Ascending aorta (tissue), 2 donors: ENCODE measurements at regions not wholly inside any gene's neighbourhood (a gene's known extent, or its start where the extent isn't known, plus 50 kb on each side); places are given as distances from the start of the nearest gene placed in this dataset.

Source experiments
- DNase-seq, 2 donors: peaks; one replicate each; pipeline ENCODE4 v3.0.0-alpha.2; 2019; ENCODE audit warnings: low spot score in 2 of 2
- H3K27ac ChIP-seq, 2 donors: fragments of 200-600 bp; sonication (generic); one replicate each; pipeline ENCODE4 v1.5.1; 2016 to 2017; ENCODE audit warnings: mild to moderate bottlenecking in 1 of 2
- H3K27me3 ChIP-seq: fragments of 200-600 bp; sonication (generic); one replicate; pipeline ENCODE4 v1.5.1; 2017
- H3K36me3 ChIP-seq, 2 donors: fragments of 200-600 bp; sonication (generic); one replicate each; pipeline ENCODE4 v1.5.1; 2016
- H3K4me1 ChIP-seq, 2 donors: fragments of 200-600 bp; sonication (generic); one replicate each; pipeline ENCODE4 v1.5.1; 2016 to 2017; ENCODE audit warnings: mild to moderate bottlenecking in 1 of 2
- H3K4me3 ChIP-seq, 2 donors: fragments of 200-600 bp; sonication (generic); one replicate each; pipeline ENCODE4 v1.5.1; 2016 to 2017; ENCODE audit warnings: mild to moderate bottlenecking in 1 of 2
- H3K9me3 ChIP-seq, 2 donors: fragments of 200-600 bp; sonication (generic); one replicate each; pipeline ENCODE4 v1.5.1; 2016
- intact Hi-C: fragments of 100-400 bp; cut with DNase I; formaldehyde crosslinking; loops from one replicate; pipeline ENCODE4 v1.15.1; 2023
- TF ChIP-seq, protein P1 (sequence below), 3 experiments: fragments of 200-600 bp in 2 of 3; fragments of 450-650 bp in 1 of 3; sonication (generic) in 2 of 3; IDR thresholded peaks; one replicate each; pipeline ENCODE4 v1.5.1; 2016 to 2019; ENCODE audit warnings: antibody characterized with exemption in 3 of 3, mild to moderate bottlenecking in 1 of 3, moderate library complexity in 1 of 3

DNA sequence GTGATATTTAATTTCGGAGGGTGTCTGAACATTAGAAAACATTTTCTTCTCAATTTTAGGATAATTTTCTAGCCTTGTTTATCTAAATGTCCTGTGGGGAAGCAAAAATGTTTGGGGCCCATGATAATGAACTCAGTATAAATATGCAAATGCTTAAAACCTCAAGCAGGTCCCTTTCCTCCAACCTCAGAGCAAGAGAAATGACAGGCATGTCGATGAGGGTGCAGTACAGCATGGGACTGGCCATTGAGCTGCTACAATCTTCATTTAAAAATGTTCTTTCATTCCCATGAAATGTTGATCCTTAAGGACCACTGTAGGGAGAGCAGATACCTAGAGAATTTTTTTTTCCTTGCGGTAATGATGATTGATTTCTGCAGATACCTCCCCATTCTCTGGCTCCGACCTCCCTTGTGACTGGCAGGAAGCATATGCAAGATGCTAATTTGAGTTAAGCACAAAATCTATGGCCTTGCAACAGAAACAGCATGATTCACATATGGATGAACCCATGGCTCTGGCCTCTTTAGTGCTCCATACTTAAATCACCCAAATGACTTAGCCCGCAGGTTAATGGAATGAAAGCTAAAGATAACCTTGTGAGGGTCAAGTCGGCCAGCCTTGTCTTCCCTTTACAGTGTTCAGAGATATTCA lies 243.3 kb downstream of the SOX4 start:
- H3K36me3 ChIP-seq = no peaks in the 10 kb centered on the region
- no peaks in the 10 kb centered on the region for H3K4me1 ChIP-seq
- no peak for DNase-seq
- intact Hi-C loops = no loop called here
- no peak overlapping the region for H3K4me3 ChIP-seq
- TF ChIP-seq, protein P1, sequence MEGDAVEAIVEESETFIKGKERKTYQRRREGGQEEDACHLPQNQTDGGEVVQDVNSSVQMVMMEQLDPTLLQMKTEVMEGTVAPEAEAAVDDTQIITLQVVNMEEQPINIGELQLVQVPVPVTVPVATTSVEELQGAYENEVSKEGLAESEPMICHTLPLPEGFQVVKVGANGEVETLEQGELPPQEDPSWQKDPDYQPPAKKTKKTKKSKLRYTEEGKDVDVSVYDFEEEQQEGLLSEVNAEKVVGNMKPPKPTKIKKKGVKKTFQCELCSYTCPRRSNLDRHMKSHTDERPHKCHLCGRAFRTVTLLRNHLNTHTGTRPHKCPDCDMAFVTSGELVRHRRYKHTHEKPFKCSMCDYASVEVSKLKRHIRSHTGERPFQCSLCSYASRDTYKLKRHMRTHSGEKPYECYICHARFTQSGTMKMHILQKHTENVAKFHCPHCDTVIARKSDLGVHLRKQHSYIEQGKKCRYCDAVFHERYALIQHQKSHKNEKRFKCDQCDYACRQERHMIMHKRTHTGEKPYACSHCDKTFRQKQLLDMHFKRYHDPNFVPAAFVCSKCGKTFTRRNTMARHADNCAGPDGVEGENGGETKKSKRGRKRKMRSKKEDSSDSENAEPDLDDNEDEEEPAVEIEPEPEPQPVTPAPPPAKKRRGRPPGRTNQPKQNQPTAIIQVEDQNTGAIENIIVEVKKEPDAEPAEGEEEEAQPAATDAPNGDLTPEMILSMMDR (IDR thresholded peaks at IDR 0.05) = no peak
- H3K27ac ChIP-seq = no peak overlapping the region
- no peaks in the 10 kb centered on the region for H3K9me3 ChIP-seq
- H3K27me3 ChIP-seq = no peaks in the 10 kb centered on the region

DNA sequence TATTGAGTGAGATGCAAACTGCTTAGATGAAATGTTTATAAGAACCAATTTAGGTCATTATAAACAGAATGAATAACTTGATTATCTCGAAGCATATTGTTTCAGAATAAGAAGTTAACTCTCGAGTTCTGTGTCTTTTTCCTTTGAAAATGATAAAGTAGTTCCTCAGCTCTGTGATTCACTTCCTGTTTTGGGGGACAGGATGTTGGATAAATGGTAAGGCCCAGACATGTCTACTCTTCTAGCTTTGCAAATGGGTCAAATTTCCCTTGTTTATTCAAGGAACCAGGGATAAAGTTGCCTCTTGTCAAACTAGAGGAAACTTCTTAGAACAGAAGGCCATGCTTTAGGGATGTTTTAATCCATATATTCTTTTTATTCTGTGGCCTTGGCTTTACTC lies 246.9 kb downstream of the SOX4 start:
- peaks cover 0 to 3% of the 10 kb centered on the region in 2 donors for H3K4me1 ChIP-seq
- no peak overlapping the region for H3K27ac ChIP-seq
- no peaks in the 10 kb centered on the region for H3K9me3 ChIP-seq
- TF ChIP-seq, protein P1 (IDR thresholded peaks at IDR 0.05) = no peak
- H3K27me3 ChIP-seq = no peaks in the 10 kb centered on the region
- intact Hi-C loops = no loop called here
- no peak overlapping the region for H3K4me3 ChIP-seq
- H3K36me3 ChIP-seq = no peaks in the 10 kb centered on the region
- DNase-seq = no peak

DNA sequence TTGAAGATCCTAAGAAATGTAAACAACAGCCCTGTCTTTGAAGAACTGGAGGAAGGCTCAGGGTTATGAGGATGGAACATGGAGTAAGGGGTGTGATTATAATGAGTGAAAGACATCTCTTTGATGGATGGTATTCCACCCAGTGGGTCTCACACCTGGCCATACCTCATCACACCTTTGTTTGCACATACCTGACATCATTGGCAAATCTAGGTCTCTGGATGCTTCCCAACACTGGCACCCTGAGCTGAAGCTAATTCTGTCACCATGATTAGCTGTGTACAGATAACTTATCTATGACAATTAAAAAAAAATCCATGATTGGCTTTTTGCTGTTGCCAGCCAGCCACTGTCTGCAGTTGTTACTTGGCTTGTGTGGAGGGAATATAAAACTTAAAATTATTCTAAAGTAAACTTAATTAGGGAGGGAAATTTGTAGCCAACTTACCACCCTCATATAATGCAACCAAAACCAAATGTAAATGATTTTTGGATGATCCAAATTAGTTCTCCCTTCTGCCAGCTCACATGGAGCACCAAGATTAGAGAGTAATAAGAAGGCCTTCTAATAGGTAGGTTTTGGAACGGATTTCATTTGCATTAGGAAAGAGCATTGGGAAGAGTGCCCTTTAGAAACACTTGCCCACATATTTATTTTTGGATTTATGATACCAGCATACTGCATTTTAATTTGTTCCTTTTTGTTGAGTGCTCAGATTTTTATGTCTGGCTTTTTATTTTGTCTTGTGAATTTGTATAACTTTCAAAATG lies 249.5 kb downstream of the SOX4 start:
- Histone ChIP-seq H3K27ac (peak overlapping the region in 1 of 2 donors; percentile 12), H3K9me3 (no peaks in the 10 kb centered on the region), H3K4me1 (peaks cover 3 to 9% of the 10 kb centered on the region in 2 donors), H3K27me3 (no peaks in the 10 kb centered on the region), H3K4me3 (no peak overlapping the region), H3K36me3 (no peaks in the 10 kb centered on the region)
- intact Hi-C loops = no loop called here
- TF ChIP-seq, protein P1 (IDR thresholded peaks at IDR 0.05) = no peak
- DNase-seq = no peak

DNA sequence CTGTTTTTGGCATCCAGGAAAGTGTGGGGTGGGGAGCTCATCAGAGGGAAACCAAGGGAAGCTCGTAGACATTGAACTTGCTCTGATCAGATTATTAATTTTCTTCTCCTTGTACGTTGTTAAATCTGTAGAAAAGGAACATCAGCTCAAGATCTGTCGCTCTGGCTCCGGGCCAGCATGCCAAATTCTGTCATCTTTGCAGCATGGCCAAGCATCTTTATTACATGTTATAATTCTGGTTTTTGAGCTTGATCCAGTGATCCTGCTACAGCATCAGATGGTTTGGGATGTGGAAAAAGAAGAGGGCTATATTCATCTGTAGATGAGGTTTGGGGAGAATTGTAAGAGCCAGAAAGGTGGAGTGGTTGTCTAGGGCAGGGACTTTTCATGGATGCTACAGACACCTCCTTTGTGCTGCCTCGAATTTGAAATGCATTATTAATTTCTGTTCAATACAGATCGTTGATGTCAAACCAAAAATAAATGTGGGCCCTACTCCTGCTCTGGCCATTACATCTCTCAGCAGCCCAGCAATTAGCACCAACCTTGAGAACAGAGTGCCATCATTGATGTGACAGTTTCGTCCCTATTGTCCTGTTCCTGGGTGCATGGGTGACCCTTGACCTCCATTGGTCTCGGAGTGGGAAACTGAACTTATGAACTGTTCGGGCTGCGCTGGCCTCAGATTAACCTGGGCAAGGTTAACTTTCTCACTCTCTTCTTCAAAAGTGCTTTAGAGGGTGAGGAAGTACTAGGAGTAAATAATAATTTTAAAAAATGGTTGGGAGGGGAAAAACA lies 250.8 kb downstream of the SOX4 start:
- TF ChIP-seq, protein P1 (IDR thresholded peaks at IDR 0.05) = no peak
- DNase-seq = no peak
- Histone ChIP-seq H3K9me3 (no peaks in the 10 kb centered on the region), H3K36me3 (no peaks in the 10 kb centered on the region), H3K27me3 (no peaks in the 10 kb centered on the region), H3K4me1 (peaks cover 3 to 11% of the 10 kb centered on the region in 2 donors), H3K27ac (peak overlapping the region in 1 of 2 donors; percentile 12), H3K4me3 (no peak overlapping the region)
- intact Hi-C loops = no loop called here

DNA sequence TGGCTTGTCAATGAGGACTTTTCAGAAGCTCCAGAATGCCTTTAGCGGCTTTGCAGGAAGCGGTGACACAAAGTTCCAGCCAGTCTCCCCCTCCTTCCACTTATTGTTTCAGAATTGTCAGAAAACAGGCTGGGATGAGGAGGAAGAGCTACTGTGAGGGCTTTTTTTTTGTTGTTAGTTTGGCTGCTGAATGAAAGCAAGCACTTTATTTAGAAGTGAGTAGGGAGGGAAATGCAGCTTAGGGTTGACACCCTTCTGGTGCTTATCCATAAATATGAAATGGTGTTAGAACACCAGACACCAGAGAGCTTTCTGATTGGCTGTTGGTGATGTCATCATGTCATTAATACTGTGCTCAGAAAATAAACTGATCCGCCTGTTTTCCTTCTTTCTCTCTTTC lies 251.5 kb downstream of the SOX4 start:
- DNase-seq = no peak
- Histone ChIP-seq H3K36me3 (no peaks in the 10 kb centered on the region), H3K9me3 (no peaks in the 10 kb centered on the region), H3K27ac (no peak overlapping the region), H3K27me3 (no peaks in the 10 kb centered on the region), H3K4me3 (no peak overlapping the region), H3K4me1 (peaks cover 3 to 11% of the 10 kb centered on the region in 2 donors)
- TF ChIP-seq, protein P1 (IDR thresholded peaks at IDR 0.05) = no peak
- intact Hi-C loops = no loop called here
